ENCODE measurements at regions not wholly inside any gene's neighbourhood (a gene's known extent, or its start where the extent isn't known, plus 50 kb on each side); places are given as distances from the start of the nearest gene placed in this dataset.

GRCh38 chr1:188463919-188464318, 1635.2 kb downstream of the PLA2G4A start:
- Histone ChIP-seq H3K27me3 (ENCODE audit: insufficient read depth, low read length) (no peaks in the 10 kb centered on the region), H3K36me3 (ENCODE audit: insufficient read depth, low read length) (no peaks in the 10 kb centered on the region), H3K27ac (ENCODE audit: low read depth, low read length) (no peak overlapping the region), H4K20me1 (ENCODE audit: insufficient read depth, low read length) (no peaks in the 10 kb centered on the region), H3K79me2 (ENCODE audit: insufficient read depth, low read length) (no peaks in the 10 kb centered on the region), H3K9me3 (ENCODE audit: low read depth, low read length) (no peaks in the 10 kb centered on the region), H3K4me1 (ENCODE audit: insufficient read depth, low read length) (no peaks in the 10 kb centered on the region), H2AFZ (ENCODE audit: low read length) (no peak overlapping the region), H3K4me3 (ENCODE audit: insufficient read depth, low read length) (no peak overlapping the region), H3K4me2 (ENCODE audit: insufficient read depth, low read length) (no peak overlapping the region)
- TF ChIP-seq, protein P1, sequence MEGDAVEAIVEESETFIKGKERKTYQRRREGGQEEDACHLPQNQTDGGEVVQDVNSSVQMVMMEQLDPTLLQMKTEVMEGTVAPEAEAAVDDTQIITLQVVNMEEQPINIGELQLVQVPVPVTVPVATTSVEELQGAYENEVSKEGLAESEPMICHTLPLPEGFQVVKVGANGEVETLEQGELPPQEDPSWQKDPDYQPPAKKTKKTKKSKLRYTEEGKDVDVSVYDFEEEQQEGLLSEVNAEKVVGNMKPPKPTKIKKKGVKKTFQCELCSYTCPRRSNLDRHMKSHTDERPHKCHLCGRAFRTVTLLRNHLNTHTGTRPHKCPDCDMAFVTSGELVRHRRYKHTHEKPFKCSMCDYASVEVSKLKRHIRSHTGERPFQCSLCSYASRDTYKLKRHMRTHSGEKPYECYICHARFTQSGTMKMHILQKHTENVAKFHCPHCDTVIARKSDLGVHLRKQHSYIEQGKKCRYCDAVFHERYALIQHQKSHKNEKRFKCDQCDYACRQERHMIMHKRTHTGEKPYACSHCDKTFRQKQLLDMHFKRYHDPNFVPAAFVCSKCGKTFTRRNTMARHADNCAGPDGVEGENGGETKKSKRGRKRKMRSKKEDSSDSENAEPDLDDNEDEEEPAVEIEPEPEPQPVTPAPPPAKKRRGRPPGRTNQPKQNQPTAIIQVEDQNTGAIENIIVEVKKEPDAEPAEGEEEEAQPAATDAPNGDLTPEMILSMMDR (IDR thresholded peaks at IDR 0.05; ENCODE audit: extremely low read depth, low read depth, low read length): no peak
- no peak for DNase-seq (ENCODE audit: insufficient read length, low spot score, missing footprints)

- Histone ChIP-seq H3K4me2 (ENCODE audit: insufficient read depth, low read length) (no peak overlapping the region), H3K9me3 (ENCODE audit: low read depth, low read length) (no peaks in the 10 kb centered on the region), H4K20me1 (ENCODE audit: insufficient read depth, low read length) (no peaks in the 10 kb centered on the region), H3K4me1 (ENCODE audit: insufficient read depth, low read length) (no peaks in the 10 kb centered on the region), H3K27ac (ENCODE audit: low read depth, low read length) (no peak overlapping the region), H3K36me3 (ENCODE audit: insufficient read depth, low read length) (no peaks in the 10 kb centered on the region), H2AFZ (ENCODE audit: low read length) (no peak overlapping the region), H3K27me3 (ENCODE audit: insufficient read depth, low read length) (no peaks in the 10 kb centered on the region), H3K79me2 (ENCODE audit: insufficient read depth, low read length) (no peaks in the 10 kb centered on the region), H3K4me3 (ENCODE audit: insufficient read depth, low read length) (no peak overlapping the region)
- TF ChIP-seq, protein P1 (IDR thresholded peaks at IDR 0.05; ENCODE audit: extremely low read depth, low read depth, low read length): no peak
- no peak for DNase-seq (ENCODE audit: insufficient read length, low spot score, missing footprints)
Observed at GRCh38 chr1:188466539-188466938, 1637.8 kb downstream of the PLA2G4A start.

DNA sequence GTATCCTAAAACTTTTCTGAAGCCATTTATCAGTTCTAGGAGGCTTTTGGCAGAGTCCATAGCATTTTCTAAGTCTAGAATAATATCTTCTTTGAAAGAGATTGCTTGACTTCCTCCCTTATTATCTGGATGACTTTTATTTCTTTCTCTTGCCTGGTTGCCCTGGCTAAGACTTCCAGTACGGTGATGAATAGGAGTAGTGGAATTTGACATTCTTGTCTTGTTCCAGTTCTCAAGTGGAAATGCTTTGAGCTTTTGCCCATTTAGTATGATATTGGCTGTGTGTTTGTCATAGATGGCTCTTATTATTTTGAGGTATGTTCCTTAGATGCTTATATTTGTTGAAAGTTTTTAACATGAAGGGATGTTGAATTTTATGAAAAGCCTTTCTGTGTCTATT, 1647.9 kb downstream of the PLA2G4A start:
- TF ChIP-seq, protein P1 (IDR thresholded peaks at IDR 0.05; ENCODE audit: extremely low read depth, low read depth, low read length): no peak
- Histone ChIP-seq H3K36me3 (ENCODE audit: insufficient read depth, low read length) (no peaks in the 10 kb centered on the region), H3K4me1 (ENCODE audit: insufficient read depth, low read length) (no peaks in the 10 kb centered on the region), H3K27ac (ENCODE audit: low read depth, low read length) (no peak overlapping the region), H3K27me3 (ENCODE audit: insufficient read depth, low read length) (no peaks in the 10 kb centered on the region), H3K79me2 (ENCODE audit: insufficient read depth, low read length) (no peaks in the 10 kb centered on the region), H3K4me3 (ENCODE audit: insufficient read depth, low read length) (no peak overlapping the region), H3K4me2 (ENCODE audit: insufficient read depth, low read length) (no peak overlapping the region), H2AFZ (ENCODE audit: low read length) (no peak overlapping the region), H4K20me1 (ENCODE audit: insufficient read depth, low read length) (no peaks in the 10 kb centered on the region), H3K9me3 (ENCODE audit: low read depth, low read length) (no peaks in the 10 kb centered on the region)
- DNase-seq (ENCODE audit: insufficient read length, low spot score, missing footprints): no peak

DNA sequence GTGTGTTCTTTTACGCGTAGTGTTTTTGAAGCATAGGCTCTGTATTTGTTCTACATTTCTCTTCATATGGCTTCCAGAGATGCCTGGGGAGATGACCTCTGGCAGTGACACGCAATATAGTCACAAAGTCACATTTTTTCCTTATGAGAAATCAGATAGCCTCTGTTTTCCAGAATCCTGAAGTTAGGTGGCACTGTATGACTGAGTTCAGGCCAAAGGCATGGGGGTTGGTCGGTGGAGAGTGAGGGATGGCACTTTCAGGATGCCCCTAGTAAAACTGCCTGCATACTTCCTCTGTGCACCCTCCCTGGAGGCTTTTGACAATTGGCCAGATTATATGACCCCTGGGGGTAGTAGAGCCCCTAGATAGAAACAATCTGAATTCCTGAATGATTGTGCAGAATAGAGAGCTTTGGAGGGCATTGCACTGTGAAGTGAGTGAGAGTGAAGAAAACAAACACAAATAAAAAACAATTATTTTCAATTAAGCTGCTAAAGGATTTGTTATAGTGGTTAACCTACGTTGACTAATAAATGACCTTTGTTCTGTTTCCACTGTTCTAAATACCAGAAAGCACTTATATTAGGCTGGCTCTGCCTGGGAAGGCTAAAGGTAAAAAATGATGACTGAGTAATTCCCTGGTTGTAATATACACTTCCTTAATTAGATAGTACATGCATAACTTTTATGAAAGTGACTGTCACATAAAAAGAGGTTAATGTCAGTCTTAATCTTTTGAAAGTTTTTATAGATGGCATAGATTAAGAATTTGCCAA, 1660.8 kb downstream of the PLA2G4A start:
- no peak overlapping the region for H3K4me3 ChIP-seq (ENCODE audit: insufficient read depth, low read length)
- no peak overlapping the region for H2AFZ ChIP-seq (ENCODE audit: low read length)
- no peaks in the 10 kb centered on the region for H3K27me3 ChIP-seq (ENCODE audit: insufficient read depth, low read length)
- no peaks in the 10 kb centered on the region for H3K79me2 ChIP-seq (ENCODE audit: insufficient read depth, low read length)
- DNase-seq (ENCODE audit: insufficient read length, low spot score, missing footprints): no peak
- H3K27ac ChIP-seq (ENCODE audit: low read depth, low read length): no peak overlapping the region
- no peaks in the 10 kb centered on the region for H4K20me1 ChIP-seq (ENCODE audit: insufficient read depth, low read length)
- TF ChIP-seq, protein P1 (IDR thresholded peaks at IDR 0.05; ENCODE audit: extremely low read depth, low read depth, low read length): no peak
- H3K4me2 ChIP-seq (ENCODE audit: insufficient read depth, low read length): no peak overlapping the region
- H3K4me1 ChIP-seq (ENCODE audit: insufficient read depth, low read length): no peaks in the 10 kb centered on the region
- no peaks in the 10 kb centered on the region for H3K9me3 ChIP-seq (ENCODE audit: low read depth, low read length)
- H3K36me3 ChIP-seq (ENCODE audit: insufficient read depth, low read length): no peaks in the 10 kb centered on the region
